ENCODE measurements at regions not wholly inside any gene's neighbourhood (a gene's known extent, or its start where the extent isn't known, plus 50 kb on each side); places are given as distances from the start of the nearest gene placed in this dataset.

- DNase-seq = no peak
Measured at GRCh38 chr16:86095131-86095752, 196.3 kb downstream of the IRF8 start.

DNA sequence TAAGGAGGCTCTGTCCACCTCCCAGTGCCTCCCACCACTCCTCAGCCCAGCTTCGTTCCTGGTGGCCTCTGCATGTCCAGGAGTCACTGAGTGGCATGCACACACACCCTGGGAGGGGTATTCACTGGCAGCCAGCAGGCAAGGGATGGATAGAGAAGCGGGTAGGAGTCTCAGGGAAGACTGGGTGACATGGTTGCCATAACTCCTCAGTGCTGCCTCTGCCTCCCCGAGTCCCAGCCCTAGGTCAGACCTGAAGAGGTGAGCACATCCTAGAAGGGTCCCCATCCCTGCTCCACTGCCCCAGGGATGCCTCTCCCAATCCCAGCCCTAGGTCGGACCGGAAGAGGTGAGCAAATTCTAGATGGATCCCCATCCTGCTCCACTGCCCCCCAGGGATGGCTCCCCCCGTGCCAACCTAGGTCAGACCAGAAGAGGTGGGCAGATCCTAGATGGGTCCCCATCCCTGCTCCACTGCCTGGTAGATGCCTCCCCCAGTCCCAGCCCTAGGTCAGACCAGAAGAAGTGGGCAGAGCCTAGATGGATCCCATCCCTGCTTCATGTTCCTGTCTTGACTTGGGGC lies 197.0 kb downstream of the IRF8 start:
- no peak for DNase-seq

DNA sequence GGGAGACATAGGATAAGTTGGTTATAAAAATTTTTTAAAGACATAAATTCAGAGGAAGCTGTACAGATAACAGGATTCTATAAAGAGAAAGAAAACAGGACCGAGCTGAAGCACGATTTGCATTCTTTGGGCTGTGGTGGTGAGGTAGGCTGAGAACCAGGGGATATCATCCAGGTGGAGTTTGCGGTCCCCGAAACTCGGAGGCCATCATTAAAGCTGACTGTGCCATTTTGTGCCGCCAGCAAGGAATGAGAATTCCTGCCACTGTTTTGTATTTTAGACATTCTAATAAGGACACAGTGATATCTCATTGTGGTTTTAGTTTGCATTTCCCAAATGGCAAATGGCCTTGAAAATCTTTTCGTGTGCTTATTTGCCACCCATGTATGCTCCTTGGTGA lies 197.9 kb downstream of the IRF8 start:
- DNase-seq = no peak

GRCh38 chr16:86099326-86099725 lies 200.4 kb downstream of the IRF8 start:
- no peak for DNase-seq

- DNase-seq = no peak
Measured at GRCh38 chr16:86100205-86101136, 201.5 kb downstream of the IRF8 start.

- DNase-seq = no peak
Measured at GRCh38 chr16:86101137-86101896, 202.4 kb downstream of the IRF8 start.

GRCh38 chr16:86101897-86102157 lies 202.9 kb downstream of the IRF8 start:
- DNase-seq = no peak

- DNase-seq = no peak
Measured at GRCh38 chr16:86103320-86103719, 204.4 kb downstream of the IRF8 start.

- DNase-seq = no peak
Measured at GRCh38 chr16:86104537-86105048, 205.6 kb downstream of the IRF8 start.

GRCh38 chr16:86107215-86107825 lies 208.4 kb downstream of the IRF8 start:
- no peak for DNase-seq

DNA sequence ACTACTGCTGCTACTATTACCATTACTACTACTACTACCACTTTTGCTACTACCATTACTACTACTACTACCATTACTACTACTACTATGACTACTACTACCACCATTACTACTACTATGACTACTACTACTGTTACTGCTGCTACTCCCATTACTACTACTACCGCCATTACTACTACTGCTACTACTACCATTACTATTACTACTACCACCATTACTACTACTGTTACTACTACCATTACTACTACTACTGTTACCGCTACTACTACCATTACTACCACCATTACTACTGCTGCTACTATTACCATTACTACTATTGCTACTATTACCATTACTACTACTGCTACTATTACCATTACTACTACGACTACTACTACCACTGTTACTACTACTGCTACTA lies 209.1 kb downstream of the IRF8 start:
- no peak for DNase-seq

DNA sequence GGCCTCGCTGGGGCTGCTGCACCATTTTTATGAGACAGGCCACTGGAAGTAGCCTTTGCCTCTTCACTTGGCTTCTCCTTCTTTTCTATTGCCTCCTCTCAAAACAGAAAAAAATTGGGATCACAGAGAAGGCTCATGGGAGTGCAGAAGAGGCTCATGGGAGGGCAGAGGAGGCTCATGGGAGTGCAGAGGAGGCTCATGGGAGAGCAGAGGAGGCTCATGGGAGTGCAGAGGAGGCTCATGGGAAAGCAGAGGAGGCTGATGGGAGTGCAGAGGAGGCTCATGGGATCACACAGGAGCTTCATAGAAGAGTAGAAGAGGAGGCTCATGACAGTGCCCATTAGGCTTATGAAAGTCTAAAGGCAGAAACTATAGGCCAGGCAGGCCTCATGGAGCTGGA lies 211.2 kb downstream of the IRF8 start:
- no peak for DNase-seq

- DNase-seq = no peak
Measured at GRCh38 chr16:86110726-86111125, 211.8 kb downstream of the IRF8 start.

DNA sequence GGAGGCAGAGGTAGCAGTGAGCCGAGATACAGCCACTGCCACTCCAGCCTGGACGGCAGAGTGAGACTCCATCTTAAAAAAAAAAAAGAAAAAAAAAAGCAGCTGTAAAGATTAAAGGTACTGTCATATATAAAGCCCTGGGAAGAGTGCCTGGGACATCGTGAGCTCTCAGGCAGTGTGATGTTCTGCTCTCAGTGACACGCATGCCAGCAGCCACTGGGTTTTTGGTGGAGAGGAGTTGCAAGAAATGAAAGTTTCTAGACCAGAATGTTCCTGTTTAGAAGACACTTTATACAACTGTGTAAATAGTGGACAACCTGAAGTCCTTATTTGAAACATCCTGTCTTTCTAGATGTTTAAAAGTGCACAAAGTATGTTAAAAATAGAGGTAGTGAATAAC lies 213.2 kb downstream of the IRF8 start:
- DNase-seq = no peak

DNA sequence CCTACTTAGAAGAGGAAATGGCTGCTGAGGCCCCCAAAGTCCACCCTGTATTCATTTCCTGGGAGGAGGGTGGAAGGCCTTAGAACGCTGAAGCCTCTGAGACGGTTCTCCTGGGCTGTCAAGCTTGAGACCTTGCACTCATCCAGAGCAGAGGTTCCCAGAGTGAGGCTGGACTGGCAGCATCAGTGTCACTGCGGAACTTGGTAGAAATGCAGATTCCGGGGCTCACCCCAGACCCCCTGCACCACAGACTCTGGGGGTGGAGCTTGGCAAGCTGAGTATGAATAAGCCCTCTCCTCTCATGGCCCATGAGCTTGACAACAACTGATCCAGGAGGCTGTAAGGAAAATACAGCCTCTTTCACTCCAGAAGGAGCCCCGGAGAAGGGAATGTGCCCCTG lies 218.3 kb downstream of the IRF8 start:
- DNase-seq = no peak

GRCh38 chr16:86117756-86118155 lies 218.8 kb downstream of the IRF8 start:
- no peak for DNase-seq

DNA sequence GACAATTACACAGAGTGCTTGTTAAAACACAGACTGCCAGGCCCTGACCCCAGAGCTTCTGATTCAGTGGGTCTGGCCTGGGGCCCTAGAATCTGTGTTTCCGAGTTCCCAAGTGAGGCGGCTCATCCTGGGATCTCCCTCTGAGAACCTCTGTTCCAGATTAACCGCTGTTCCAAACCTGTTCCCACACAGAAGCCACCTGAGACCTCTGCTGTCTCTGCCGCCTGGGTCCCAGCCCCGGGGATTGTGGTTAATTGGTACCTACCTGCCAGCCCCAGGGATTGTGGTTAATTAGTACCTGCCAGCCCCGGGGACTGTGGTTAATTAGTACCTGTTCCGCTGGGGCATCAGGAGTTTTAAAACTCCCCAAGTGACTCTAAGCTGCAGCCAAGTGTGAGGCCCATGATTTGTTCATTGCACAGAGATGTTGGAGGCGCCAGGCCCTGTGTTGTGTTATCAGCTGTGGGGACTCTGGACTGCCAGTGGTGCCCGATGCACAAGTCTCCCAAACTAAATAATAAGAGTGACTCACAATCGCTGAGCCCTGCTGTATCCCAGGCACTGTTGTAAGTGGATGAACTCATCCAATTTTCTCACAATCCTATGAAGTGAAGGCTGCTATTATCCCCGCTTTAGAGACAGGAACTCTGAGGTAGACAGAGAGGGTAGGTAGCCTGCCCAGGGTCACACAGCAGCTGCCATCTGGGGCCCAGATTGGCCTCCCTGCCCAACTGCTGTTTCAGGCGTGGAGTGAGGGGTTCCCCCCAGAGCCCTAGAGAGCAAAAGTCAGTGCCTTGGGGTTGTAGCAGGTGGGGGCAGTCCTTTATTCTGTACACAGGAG lies 219.7 kb downstream of the IRF8 start:
- no peak for DNase-seq

GRCh38 chr16:86120201-86121192 lies 221.5 kb downstream of the IRF8 start:
- no peak for DNase-seq

DNA sequence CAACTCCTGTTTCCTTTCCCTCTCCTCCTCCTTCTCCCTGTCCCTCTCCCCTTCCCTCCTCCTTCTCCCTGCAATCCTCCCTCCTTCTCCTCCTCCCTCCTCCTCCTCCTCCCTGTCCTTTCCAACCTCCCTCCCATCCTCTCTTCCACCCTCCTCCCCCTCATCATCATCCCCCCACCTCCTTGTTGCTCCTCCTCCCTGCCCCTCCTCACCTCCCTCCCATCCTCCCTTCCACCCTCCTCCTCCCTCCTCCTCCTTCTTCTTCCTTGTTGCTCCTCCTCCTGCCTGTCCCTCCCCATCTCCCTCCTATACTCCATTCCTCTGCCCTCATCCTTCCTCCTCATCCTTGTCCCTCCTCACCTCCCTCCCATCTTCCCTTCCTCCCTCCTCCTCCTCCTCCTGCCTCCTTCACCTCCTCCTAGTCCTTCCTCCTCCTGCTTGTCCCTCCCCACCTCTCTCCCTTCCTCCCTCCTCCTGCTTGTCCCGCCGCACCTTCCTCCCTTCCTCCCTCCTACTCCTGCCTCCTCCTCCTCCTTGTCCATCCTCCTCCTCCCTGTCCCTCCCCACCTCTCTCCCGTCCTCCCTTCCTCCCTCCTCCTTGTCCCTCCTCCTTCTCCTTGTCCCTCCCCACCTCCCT lies 222.5 kb downstream of the IRF8 start:
- DNase-seq = no peak

- DNase-seq = no peak
Measured at GRCh38 chr16:86122681-86123342, 223.8 kb downstream of the IRF8 start.
